H1 (cell line): ENCODE measurements at regions not wholly inside any gene's neighbourhood (a gene's known extent, or its start where the extent isn't known, plus 50 kb on each side); places are given as distances from the start of the nearest gene placed in this dataset.

Experiments
- EZH2 ChIP-seq: fragments of 200-600 bp; sonication (generic); IDR thresholded peaks from 2 replicates; pipeline ENCODE4 v1.7.1; 2012; ENCODE audit warnings: low read depth, mild to moderate bottlenecking, moderate library complexity, low read length, inconsistent platforms; ENCODE audit not compliant: severe bottlenecking
- HDAC6 ChIP-seq: IDR thresholded peaks from one replicate; pipeline ENCODE4 v1.7.1; 2012; ENCODE audit warnings: low read depth, mild to moderate bottlenecking, inconsistent platforms, low read length, moderate library complexity
- KDM5A ChIP-seq: fragments of 200-600 bp; IDR thresholded peaks from 2 replicates; pipeline ENCODE4 v1.7.1; 2012; ENCODE audit warnings: mild to moderate bottlenecking, low read length, inconsistent platforms, mixed read lengths

- no peak for TF ChIP-seq EZH2
- TF ChIP-seq KDM5A: no peak
- no peak for TF ChIP-seq HDAC6
Measured at GRCh38 chr1:169024255-169024654, 82.2 kb upstream of the ATP1B1 start (continued).
